ENCODE measurements at regions not wholly inside any gene's neighbourhood (a gene's known extent, or its start where the extent isn't known, plus 50 kb on each side); places are given as distances from the start of the nearest gene placed in this dataset.

- H3K4me3 Mint-ChIP-seq (ENCODE audit: unreplicated experiment), result no peak overlapping the region
- TF ChIP-seq, protein P1, sequence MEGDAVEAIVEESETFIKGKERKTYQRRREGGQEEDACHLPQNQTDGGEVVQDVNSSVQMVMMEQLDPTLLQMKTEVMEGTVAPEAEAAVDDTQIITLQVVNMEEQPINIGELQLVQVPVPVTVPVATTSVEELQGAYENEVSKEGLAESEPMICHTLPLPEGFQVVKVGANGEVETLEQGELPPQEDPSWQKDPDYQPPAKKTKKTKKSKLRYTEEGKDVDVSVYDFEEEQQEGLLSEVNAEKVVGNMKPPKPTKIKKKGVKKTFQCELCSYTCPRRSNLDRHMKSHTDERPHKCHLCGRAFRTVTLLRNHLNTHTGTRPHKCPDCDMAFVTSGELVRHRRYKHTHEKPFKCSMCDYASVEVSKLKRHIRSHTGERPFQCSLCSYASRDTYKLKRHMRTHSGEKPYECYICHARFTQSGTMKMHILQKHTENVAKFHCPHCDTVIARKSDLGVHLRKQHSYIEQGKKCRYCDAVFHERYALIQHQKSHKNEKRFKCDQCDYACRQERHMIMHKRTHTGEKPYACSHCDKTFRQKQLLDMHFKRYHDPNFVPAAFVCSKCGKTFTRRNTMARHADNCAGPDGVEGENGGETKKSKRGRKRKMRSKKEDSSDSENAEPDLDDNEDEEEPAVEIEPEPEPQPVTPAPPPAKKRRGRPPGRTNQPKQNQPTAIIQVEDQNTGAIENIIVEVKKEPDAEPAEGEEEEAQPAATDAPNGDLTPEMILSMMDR (IDR thresholded peaks at IDR 0.05; ENCODE audit: partially characterized antibody, unreplicated experiment), result no peak
- no peak for DNase-seq
- H3K4me1 Mint-ChIP-seq (ENCODE audit: low read depth, unreplicated experiment), result no peaks in the 10 kb centered on the region
- no peak overlapping the region for H3K27ac Mint-ChIP-seq (ENCODE audit: unreplicated experiment)
- no peaks in the 10 kb centered on the region for H3K36me3 Mint-ChIP-seq (ENCODE audit: unreplicated experiment)
- no peaks in the 10 kb centered on the region for H3K27me3 Mint-ChIP-seq (ENCODE audit: unreplicated experiment)
- H3K9me3 Mint-ChIP-seq (ENCODE audit: unreplicated experiment), result no peaks in the 10 kb centered on the region
Observed at GRCh38 chr4:137370679-137371078, 161.6 kb downstream of the PCDH18 start.

DNA sequence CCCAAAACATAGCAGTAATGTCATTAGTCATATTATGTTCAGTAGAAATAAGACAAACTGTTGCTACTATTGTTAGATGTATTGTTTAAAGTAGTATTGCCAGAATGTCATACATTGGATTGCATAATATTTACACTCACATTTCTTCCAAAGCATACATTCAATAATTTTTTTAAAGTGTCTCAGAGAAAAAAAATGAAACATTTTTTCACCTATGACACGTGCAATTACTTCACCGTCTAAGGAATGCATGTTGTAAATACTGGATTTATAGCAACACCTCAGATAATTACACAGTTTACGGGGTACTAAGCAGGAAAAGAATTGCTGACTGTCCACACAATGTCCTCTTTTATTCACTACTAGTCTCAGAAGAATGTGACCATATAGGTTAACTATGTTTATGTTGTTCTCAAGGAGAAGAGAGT is 162.1 kb downstream of the PCDH18 start:
- H3K9me3 Mint-ChIP-seq (ENCODE audit: unreplicated experiment), result no peaks in the 10 kb centered on the region
- DNase-seq, result no peak
- H3K27ac Mint-ChIP-seq (ENCODE audit: unreplicated experiment), result no peak overlapping the region
- no peaks in the 10 kb centered on the region for H3K4me1 Mint-ChIP-seq (ENCODE audit: low read depth, unreplicated experiment)
- no peak overlapping the region for H3K4me3 Mint-ChIP-seq (ENCODE audit: unreplicated experiment)
- no peaks in the 10 kb centered on the region for H3K27me3 Mint-ChIP-seq (ENCODE audit: unreplicated experiment)
- TF ChIP-seq, protein P1 (IDR thresholded peaks at IDR 0.05; ENCODE audit: partially characterized antibody, unreplicated experiment), result no peak
- H3K36me3 Mint-ChIP-seq (ENCODE audit: unreplicated experiment), result no peaks in the 10 kb centered on the region

GRCh38 chr4:137367620-137368019 is 164.7 kb downstream of the PCDH18 start:
- Mint-ChIP-seq H3K27ac (ENCODE audit: unreplicated experiment) (no peak overlapping the region), H3K4me3 (ENCODE audit: unreplicated experiment) (no peak overlapping the region), H3K36me3 (ENCODE audit: unreplicated experiment) (no peaks in the 10 kb centered on the region), H3K4me1 (ENCODE audit: low read depth, unreplicated experiment) (no peaks in the 10 kb centered on the region), H3K27me3 (ENCODE audit: unreplicated experiment) (no peaks in the 10 kb centered on the region), H3K9me3 (ENCODE audit: unreplicated experiment) (no peaks in the 10 kb centered on the region)
- no peak for DNase-seq
- TF ChIP-seq, protein P1 (IDR thresholded peaks at IDR 0.05; ENCODE audit: partially characterized antibody, unreplicated experiment), result no peak

DNA sequence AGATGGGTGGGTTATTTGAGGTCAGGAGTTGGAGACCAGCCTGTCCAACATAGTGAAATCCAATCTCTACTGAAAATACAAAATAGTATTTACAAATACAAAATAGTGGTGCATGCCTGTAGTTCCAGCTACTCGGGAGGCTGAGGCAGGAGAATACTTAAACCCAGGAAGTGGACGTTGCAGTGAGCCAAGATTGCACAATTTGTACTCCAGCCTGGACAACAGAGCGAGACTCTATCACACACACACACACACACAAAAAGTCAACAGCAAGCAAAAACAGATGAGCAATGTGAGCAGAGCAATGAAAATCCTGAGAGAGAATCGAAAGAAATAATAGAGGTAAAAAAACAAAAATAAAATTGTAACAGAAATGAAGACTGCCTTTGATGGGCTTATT is 168.8 kb downstream of the PCDH18 start:
- H3K27ac Mint-ChIP-seq (ENCODE audit: unreplicated experiment), result no peak overlapping the region
- H3K27me3 Mint-ChIP-seq (ENCODE audit: unreplicated experiment), result no peaks in the 10 kb centered on the region
- H3K4me3 Mint-ChIP-seq (ENCODE audit: unreplicated experiment), result no peak overlapping the region
- DNase-seq, result no peak
- peaks cover 9% of the 10 kb centered on the region for H3K4me1 Mint-ChIP-seq (ENCODE audit: low read depth, unreplicated experiment)
- H3K36me3 Mint-ChIP-seq (ENCODE audit: unreplicated experiment), result no peaks in the 10 kb centered on the region
- TF ChIP-seq, protein P1 (IDR thresholded peaks at IDR 0.05; ENCODE audit: partially characterized antibody, unreplicated experiment), result no peak
- H3K9me3 Mint-ChIP-seq (ENCODE audit: unreplicated experiment), result no peaks in the 10 kb centered on the region

- Mint-ChIP-seq H3K27ac (ENCODE audit: unreplicated experiment) (no peak overlapping the region), H3K4me1 (ENCODE audit: low read depth, unreplicated experiment) (peaks cover 17% of the 10 kb centered on the region), H3K4me3 (ENCODE audit: unreplicated experiment) (no peak overlapping the region), H3K27me3 (ENCODE audit: unreplicated experiment) (peaks cover 4% of the 10 kb centered on the region), H3K9me3 (ENCODE audit: unreplicated experiment) (peaks cover 5% of the 10 kb centered on the region), H3K36me3 (ENCODE audit: unreplicated experiment) (no peaks in the 10 kb centered on the region)
- DNase-seq, result no peak
- TF ChIP-seq, protein P1 (IDR thresholded peaks at IDR 0.05; ENCODE audit: partially characterized antibody, unreplicated experiment), result no peak
Observed at GRCh38 chr4:137361756-137362470, 170.4 kb downstream of the PCDH18 start.

Measured in glutamatergic neuron (in vitro differentiated cells).